Activated gamma-delta T cell treated with Interleukin-2 at 50 U/mL for 16 hours (primary cell): ENCODE measurements at regions not wholly inside any gene's neighbourhood (a gene's known extent, or its start where the extent isn't known, plus 50 kb on each side); places are given as distances from the start of the nearest gene placed in this dataset.

Experiments
- DNase-seq: peaks from one replicate; pipeline ENCODE4 v3.0.0-alpha.2; 2020

DNA sequence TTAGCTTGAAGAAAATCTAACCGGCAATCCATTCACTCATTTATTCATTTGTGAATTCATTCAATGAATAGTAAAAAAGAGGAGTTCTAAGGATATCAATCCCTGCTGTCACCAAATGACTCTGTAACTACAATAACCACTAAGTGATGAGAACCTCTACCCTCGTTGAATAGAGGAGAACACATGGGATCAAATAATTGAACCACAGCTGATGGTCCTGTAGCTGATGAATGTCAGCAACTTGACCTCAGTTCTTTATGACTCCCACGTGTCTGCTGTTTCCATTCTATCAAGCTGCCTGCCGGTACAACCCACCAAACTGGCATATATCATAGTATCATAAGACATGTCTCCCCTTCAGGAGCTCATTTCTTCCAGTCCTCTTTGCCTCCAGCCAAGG is 150.3 kb downstream of the PTGER3 start:
- DNase-seq: no peak

- no peak for DNase-seq
Measured at GRCh38 chr1:70899735-70900134, 147.9 kb downstream of the PTGER3 start.

GRCh38 chr1:70902211-70902610 is 145.4 kb downstream of the PTGER3 start:
- DNase-seq: no peak

- no peak for DNase-seq
Measured at GRCh38 chr1:70906800-70907199, 140.8 kb downstream of the PTGER3 start.

GRCh38 chr1:70907563-70908310 is 139.9 kb downstream of the PTGER3 start:
- no peak for DNase-seq

DNA sequence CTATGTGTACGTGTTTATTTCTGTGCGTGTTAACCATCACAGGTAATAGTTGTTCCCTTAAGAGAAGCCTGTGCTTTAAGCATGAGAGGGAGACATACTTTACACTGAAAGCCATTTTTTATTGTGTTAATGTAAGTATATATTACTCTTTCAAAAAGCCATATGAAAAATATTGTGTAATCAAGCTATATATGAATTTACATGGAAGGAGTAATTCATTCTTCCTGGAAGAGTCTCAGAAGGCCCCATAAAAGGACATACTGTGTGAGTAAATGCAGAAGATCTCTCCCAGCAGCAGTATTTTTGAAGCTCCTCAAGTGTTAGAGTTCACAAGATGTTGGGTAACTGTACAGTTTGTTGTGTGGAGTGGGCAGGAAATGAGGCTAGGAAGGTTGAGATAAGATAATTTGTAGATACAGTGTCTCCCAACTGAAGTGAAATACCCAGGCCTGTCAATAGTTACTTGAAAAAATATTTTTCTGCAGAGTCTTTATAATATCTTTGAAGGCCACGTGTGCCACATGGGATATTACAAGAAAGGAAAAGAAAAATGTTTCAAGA is 138.3 kb downstream of the PTGER3 start:
- DNase-seq: no peak

GRCh38 chr1:70910013-70910412 is 137.6 kb downstream of the PTGER3 start:
- no peak for DNase-seq

- no peak for DNase-seq
Measured at GRCh38 chr1:70911861-70912260, 135.8 kb downstream of the PTGER3 start.

GRCh38 chr1:70914224-70914623 is 133.4 kb downstream of the PTGER3 start:
- no peak for DNase-seq

DNA sequence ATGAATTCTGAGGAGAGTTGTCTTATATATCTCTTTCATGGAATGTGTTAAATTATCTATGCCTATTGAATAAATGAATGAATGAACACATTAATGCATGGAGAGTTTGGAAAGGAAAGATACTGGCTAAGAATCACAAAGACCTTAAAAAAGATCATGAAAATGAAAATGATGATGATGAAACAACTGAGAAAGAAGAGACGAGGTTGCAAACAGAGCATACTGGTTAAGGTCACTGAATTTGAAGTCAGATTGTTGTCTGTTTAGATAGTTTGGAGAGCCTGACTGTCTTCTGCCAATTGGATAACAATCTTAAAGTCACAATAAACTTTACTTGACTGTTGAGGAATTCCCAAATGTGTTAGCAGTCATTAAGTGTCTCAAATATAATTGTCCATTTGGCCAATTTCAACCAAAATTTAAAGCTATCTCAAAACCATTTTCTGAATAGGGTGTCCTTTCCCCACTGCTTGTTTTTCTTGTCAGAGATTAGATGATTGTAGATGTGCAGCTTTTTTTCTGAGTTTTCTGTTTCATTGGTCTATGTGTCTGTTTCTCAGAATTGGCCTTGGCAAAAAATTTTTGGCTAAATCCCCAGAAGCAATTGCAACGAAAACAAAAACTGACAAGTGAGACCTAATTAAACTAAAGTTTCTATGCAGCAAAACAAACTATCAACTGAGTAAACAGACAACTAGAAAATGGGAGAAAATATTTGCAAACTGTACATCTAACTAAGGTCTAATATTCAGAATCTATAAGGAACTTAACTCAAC is 132.2 kb downstream of the PTGER3 start:
- DNase-seq: no peak

GRCh38 chr1:70916034-70916427 is 131.6 kb downstream of the PTGER3 start:
- no peak for DNase-seq

GRCh38 chr1:70919706-70920323 is 127.8 kb downstream of the PTGER3 start:
- DNase-seq: no peak
